ENCODE measurements at regions not wholly inside any gene's neighbourhood (a gene's known extent, or its start where the extent isn't known, plus 50 kb on each side); places are given as distances from the start of the nearest gene placed in this dataset.

GRCh38 chr5:2014058-2014610 lies 131.4 kb upstream of the IRX4 start:
- Histone ChIP-seq H3K4me3 (ENCODE audit: low read length) (no peak overlapping the region), H3K36me3 (replicated peaks; ENCODE audit: low read depth, low read length) (no peaks in the 10 kb centered on the region), H3K9ac (ENCODE audit: low read length) (no peak overlapping the region), H3K79me2 (ENCODE audit: low read length) (no peaks in the 10 kb centered on the region), H3K4me1 (ENCODE audit: low read length) (no peaks in the 10 kb centered on the region), H3K27me3 (ENCODE audit: low read depth, low read length) (0 out of 2 replicates have a peak, but pooled peaks cover 2% of the 10 kb centered on the region), H4K20me1 (ENCODE audit: insufficient read depth, low read length) (no peaks in the 10 kb centered on the region), H3K27ac (ENCODE audit: low read length) (no peak overlapping the region), H3K4me2 (ENCODE audit: low read length) (no peak overlapping the region), H3K9me3 (ENCODE audit: insufficient read depth, low read length) (no peaks in the 10 kb centered on the region), H2AFZ (ENCODE audit: low read depth, low read length) (no peak overlapping the region)
- TF ChIP-seq EZH2phosphoT487 (IDR thresholded peaks at IDR 0.05; ENCODE audit: low read depth) = no peak
- TF ChIP-seq CTCF (IDR thresholded peaks at IDR 0.05; ENCODE audit: low read depth, low read length) = no peak

GRCh38 chr5:2013301-2014057 lies 130.8 kb upstream of the IRX4 start:
- Histone ChIP-seq H3K36me3 (replicated peaks; ENCODE audit: low read depth, low read length) (no peaks in the 10 kb centered on the region), H4K20me1 (ENCODE audit: insufficient read depth, low read length) (no peaks in the 10 kb centered on the region), H3K9ac (ENCODE audit: low read length) (no peak overlapping the region), H2AFZ (ENCODE audit: low read depth, low read length) (no peak overlapping the region), H3K4me3 (ENCODE audit: low read length) (no peak overlapping the region), H3K27ac (ENCODE audit: low read length) (no peak overlapping the region), H3K9me3 (ENCODE audit: insufficient read depth, low read length) (no peaks in the 10 kb centered on the region), H3K27me3 (ENCODE audit: low read depth, low read length) (0 out of 2 replicates have a peak, but pooled peaks cover 2% of the 10 kb centered on the region), H3K79me2 (ENCODE audit: low read length) (no peaks in the 10 kb centered on the region), H3K4me2 (ENCODE audit: low read length) (no peak overlapping the region), H3K4me1 (ENCODE audit: low read length) (no peaks in the 10 kb centered on the region)
- TF ChIP-seq CTCF (IDR thresholded peaks at IDR 0.05; ENCODE audit: low read depth, low read length) = no peak
- no peak for TF ChIP-seq EZH2phosphoT487 (IDR thresholded peaks at IDR 0.05; ENCODE audit: low read depth)

- Histone ChIP-seq H3K9me3 (ENCODE audit: insufficient read depth, low read length) (no peaks in the 10 kb centered on the region), H3K9ac (ENCODE audit: low read length) (no peak overlapping the region), H3K4me3 (ENCODE audit: low read length) (no peak overlapping the region), H4K20me1 (ENCODE audit: insufficient read depth, low read length) (no peaks in the 10 kb centered on the region), H3K27me3 (ENCODE audit: low read depth, low read length) (0 out of 2 replicates have a peak, but pooled peaks cover 2% of the 10 kb centered on the region), H3K4me1 (ENCODE audit: low read length) (no peaks in the 10 kb centered on the region), H3K4me2 (ENCODE audit: low read length) (no peak overlapping the region), H3K27ac (ENCODE audit: low read length) (no peak overlapping the region), H2AFZ (ENCODE audit: low read depth, low read length) (no peak overlapping the region), H3K36me3 (replicated peaks; ENCODE audit: low read depth, low read length) (no peaks in the 10 kb centered on the region), H3K79me2 (ENCODE audit: low read length) (no peaks in the 10 kb centered on the region)
- TF ChIP-seq EZH2phosphoT487 (IDR thresholded peaks at IDR 0.05; ENCODE audit: low read depth) (no peak), CTCF (IDR thresholded peaks at IDR 0.05; ENCODE audit: low read depth, low read length) (no peak)
Measured at GRCh38 chr5:2012885-2013284, 130.2 kb upstream of the IRX4 start.

- Histone ChIP-seq H3K4me1 (ENCODE audit: low read length) (no peaks in the 10 kb centered on the region), H3K4me2 (ENCODE audit: low read length) (no peak overlapping the region), H3K9me3 (ENCODE audit: insufficient read depth, low read length) (no peaks in the 10 kb centered on the region), H3K79me2 (ENCODE audit: low read length) (no peaks in the 10 kb centered on the region), H2AFZ (ENCODE audit: low read depth, low read length) (no peak overlapping the region), H3K36me3 (replicated peaks; ENCODE audit: low read depth, low read length) (no peaks in the 10 kb centered on the region), H4K20me1 (ENCODE audit: insufficient read depth, low read length) (no peaks in the 10 kb centered on the region), H3K9ac (ENCODE audit: low read length) (no peak overlapping the region), H3K27ac (ENCODE audit: low read length) (no peak overlapping the region), H3K27me3 (ENCODE audit: low read depth, low read length) (0 out of 2 replicates have a peak, but pooled peaks cover 2% of the 10 kb centered on the region), H3K4me3 (ENCODE audit: low read length) (no peak overlapping the region)
- TF ChIP-seq CTCF (IDR thresholded peaks at IDR 0.05; ENCODE audit: low read depth, low read length) (no peak), EZH2phosphoT487 (IDR thresholded peaks at IDR 0.05; ENCODE audit: low read depth) (no peak)
Measured at GRCh38 chr5:2011481-2012411, 129.0 kb upstream of the IRX4 start.

All from OCI-LY3 (cell line).